ENCODE measurements at regions not wholly inside any gene's neighbourhood (a gene's known extent, or its start where the extent isn't known, plus 50 kb on each side); places are given as distances from the start of the nearest gene placed in this dataset.

- TF ChIP-seq CTCF (IDR thresholded peaks at IDR 0.05) (no peak), POLR2A (IDR thresholded peaks at IDR 0.05) (no peak)
These were observed 247.7 kb downstream of the GLI2 start for GRCh38 chr2:120983344-120983743.
